Panc1 (cell line): ENCODE measurements at regions not wholly inside any gene's neighbourhood (a gene's known extent, or its start where the extent isn't known, plus 50 kb on each side); places are given as distances from the start of the nearest gene placed in this dataset.

Experiments used
- ATAC-seq: fragments of 200-7000 bp; cut with Tn5 transposase; 2 replicates; pipeline ENCODE4 v1.9.1; 2020; ENCODE audit warnings: mild to moderate bottlenecking, moderate library complexity
- BruUV-seq: library from RNA; stranded (reverse); fragments of 400-500 nt; replicated peaks from 2 replicates; lab custom pipeline; 2021; lab: Mats Ljungman, UMichigan
- CTCF ChIA-PET: fragments of 300-600 bp; sonication (Branson Sonifier 250); formaldehyde crosslinking; loops from one replicate; lab custom pipeline; 2022; ENCODE audit warnings: antibody characterized with exemption; lab: Charles Lee
- POLR2A ChIA-PET: fragments of 300-600 bp; sonication (Branson Sonifier 250); formaldehyde crosslinking; loops from one replicate; lab custom pipeline; 2022; ENCODE audit warnings: antibody characterized with exemption; lab: Charles Lee
- DNase-seq: peaks from one replicate; pipeline ENCODE4 v3.0.0-alpha.2; 2010; ENCODE audit warnings: low read depth, low spot score
- H3K27ac ChIP-seq: 2 replicates; pipeline ENCODE4 v1.5.1; 2011; ENCODE audit warnings: mild to moderate bottlenecking, low read length, inconsistent platforms
- H3K27me3 ChIP-seq: fragments of 200-500 bp; sonication (Bioruptor generic); 2 replicates; pipeline ENCODE4 v1.6.0; 2014; ENCODE audit warnings: low read length, inconsistent platforms; ENCODE audit not compliant: control insufficient read depth, insufficient read depth
- H3K36me3 ChIP-seq: fragments of 200-500 bp; sonication (Bioruptor generic); 2 replicates; pipeline ENCODE4 v1.5.1; 2014; ENCODE audit warnings: inconsistent platforms, mild to moderate bottlenecking, low read length, moderate library complexity; ENCODE audit not compliant: control insufficient read depth, insufficient read depth
- H3K4me1 ChIP-seq: 2 replicates; pipeline ENCODE4 v1.5.1; 2011; ENCODE audit warnings: inconsistent platforms, mild to moderate bottlenecking, low read length, moderate library complexity; ENCODE audit not compliant: control insufficient read depth, insufficient read depth
- H3K4me3 ChIP-seq, 2 experiments: 2 replicates each; pipeline ENCODE4 v1.5.1; 2011 to 2012; ENCODE audit warnings: low read depth in 2 of 2, low read length in 2 of 2, mild to moderate bottlenecking in 2 of 2, inconsistent platforms in 1 of 2, moderate library complexity in 1 of 2
- H3K9me3 ChIP-seq: fragments of 200-500 bp; sonication (Bioruptor generic); 2 replicates; pipeline ENCODE4 v1.5.1; 2014; ENCODE audit warnings: low read depth, mild to moderate bottlenecking, inconsistent platforms, low read length, moderate library complexity; ENCODE audit not compliant: control insufficient read depth, insufficient read depth
- POLR2AphosphoS5 ChIP-seq: IDR thresholded peaks from 2 replicates; pipeline ENCODE4 v1.6.1; 2012; ENCODE audit warnings: mild to moderate bottlenecking, low read depth, low read length, moderate library complexity
- SIN3A ChIP-seq: IDR thresholded peaks from 2 replicates; pipeline ENCODE4 v1.6.1; 2012; ENCODE audit warnings: low read depth, mild to moderate bottlenecking, low read length, moderate library complexity, borderline replicate concordance; ENCODE audit not compliant: insufficient read depth
- TCF7L2 ChIP-seq: IDR thresholded peaks from 2 replicates; pipeline ENCODE4 v1.6.1; 2011; ENCODE audit warnings: mild to moderate bottlenecking, low read depth, low read length, inconsistent platforms
- in situ Hi-C: cut with HindIII; loops from 2 replicates; pipeline ENCODE4 v1.10.0; 2016; ENCODE audit warnings: low sequenced_read_pairs, low pct_unique_long_range_greater_than_20kb
- intact Hi-C: fragments of 100-400 bp; cut with micrococcal nuclease; formaldehyde crosslinking; loops from one replicate; pipeline ENCODE4 v1.10.0; 2022; ENCODE audit not compliant: unreplicated experiment
- TF ChIP-seq, protein P1 (sequence below), 2 experiments: IDR thresholded peaks; 2 replicates each; pipeline ENCODE4 v1.6.1; 2011 to 2012; ENCODE audit warnings: low read depth in 2 of 2, control low read depth in 1 of 2, low read length in 1 of 2, mild to moderate bottlenecking in 1 of 2, moderate library complexity in 1 of 2; ENCODE audit not compliant: insufficient read depth in 1 of 2
- TF ChIP-seq, protein P2 (sequence below): fragments of 450-650 bp; IDR thresholded peaks from 2 replicates; pipeline ENCODE4 v1.5.1; 2017; ENCODE audit warnings: mild to moderate bottlenecking

DNA sequence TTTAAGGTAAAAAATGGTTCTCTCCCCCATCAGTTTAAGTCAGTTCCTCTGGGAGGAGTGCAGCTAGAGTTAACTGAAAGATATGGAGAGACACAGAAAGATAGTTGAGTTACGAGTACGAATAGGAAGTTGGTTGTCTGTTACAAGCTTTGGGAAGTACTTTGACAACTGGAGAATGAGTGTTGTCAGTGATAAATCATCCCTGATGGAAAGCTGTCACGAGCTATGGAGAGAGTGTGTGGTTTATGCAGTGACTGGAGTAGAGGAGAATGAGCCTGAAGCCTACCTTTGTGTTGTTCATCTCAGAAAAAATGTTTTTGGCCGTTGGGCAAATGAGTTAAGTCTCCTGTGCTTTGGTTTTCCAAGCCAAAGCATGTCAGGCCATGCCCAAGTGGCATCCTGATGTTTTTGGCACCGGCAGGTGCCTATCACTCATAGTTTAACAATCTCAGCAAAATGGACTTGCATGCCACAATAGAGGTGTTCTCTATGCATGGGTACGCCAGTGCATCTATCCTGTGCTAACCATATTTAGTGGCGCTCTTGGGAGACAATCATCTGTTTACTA is 350.2 kb downstream of the IRS2 start:
- Histone ChIP-seq H3K27me3 (no peaks in the 10 kb centered on the region), H3K4me3 (no peak overlapping the region), H3K9me3 (no peaks in the 10 kb centered on the region), H3K4me1 (no peaks in the 10 kb centered on the region), H3K36me3 (no peaks in the 10 kb centered on the region), H3K27ac (no peak overlapping the region)
- no TSS peak for BruUV-seq
- DNase-seq = no peak
- ChIA-PET CTCF (no interaction called here), POLR2A (no interaction called here)
- TF ChIP-seq TCF7L2 (no peak), SIN3A (no peak), POLR2AphosphoS5 (no peak)
- TF ChIP-seq, protein P1, sequence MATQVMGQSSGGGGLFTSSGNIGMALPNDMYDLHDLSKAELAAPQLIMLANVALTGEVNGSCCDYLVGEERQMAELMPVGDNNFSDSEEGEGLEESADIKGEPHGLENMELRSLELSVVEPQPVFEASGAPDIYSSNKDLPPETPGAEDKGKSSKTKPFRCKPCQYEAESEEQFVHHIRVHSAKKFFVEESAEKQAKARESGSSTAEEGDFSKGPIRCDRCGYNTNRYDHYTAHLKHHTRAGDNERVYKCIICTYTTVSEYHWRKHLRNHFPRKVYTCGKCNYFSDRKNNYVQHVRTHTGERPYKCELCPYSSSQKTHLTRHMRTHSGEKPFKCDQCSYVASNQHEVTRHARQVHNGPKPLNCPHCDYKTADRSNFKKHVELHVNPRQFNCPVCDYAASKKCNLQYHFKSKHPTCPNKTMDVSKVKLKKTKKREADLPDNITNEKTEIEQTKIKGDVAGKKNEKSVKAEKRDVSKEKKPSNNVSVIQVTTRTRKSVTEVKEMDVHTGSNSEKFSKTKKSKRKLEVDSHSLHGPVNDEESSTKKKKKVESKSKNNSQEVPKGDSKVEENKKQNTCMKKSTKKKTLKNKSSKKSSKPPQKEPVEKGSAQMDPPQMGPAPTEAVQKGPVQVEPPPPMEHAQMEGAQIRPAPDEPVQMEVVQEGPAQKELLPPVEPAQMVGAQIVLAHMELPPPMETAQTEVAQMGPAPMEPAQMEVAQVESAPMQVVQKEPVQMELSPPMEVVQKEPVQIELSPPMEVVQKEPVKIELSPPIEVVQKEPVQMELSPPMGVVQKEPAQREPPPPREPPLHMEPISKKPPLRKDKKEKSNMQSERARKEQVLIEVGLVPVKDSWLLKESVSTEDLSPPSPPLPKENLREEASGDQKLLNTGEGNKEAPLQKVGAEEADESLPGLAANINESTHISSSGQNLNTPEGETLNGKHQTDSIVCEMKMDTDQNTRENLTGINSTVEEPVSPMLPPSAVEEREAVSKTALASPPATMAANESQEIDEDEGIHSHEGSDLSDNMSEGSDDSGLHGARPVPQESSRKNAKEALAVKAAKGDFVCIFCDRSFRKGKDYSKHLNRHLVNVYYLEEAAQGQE (IDR thresholded peaks at IDR 0.05; ENCODE audit: insufficient read depth in 1 of 2, low read depth in 2 of 2, low read length in 1 of 2) = no peak
- TF ChIP-seq, protein P2, sequence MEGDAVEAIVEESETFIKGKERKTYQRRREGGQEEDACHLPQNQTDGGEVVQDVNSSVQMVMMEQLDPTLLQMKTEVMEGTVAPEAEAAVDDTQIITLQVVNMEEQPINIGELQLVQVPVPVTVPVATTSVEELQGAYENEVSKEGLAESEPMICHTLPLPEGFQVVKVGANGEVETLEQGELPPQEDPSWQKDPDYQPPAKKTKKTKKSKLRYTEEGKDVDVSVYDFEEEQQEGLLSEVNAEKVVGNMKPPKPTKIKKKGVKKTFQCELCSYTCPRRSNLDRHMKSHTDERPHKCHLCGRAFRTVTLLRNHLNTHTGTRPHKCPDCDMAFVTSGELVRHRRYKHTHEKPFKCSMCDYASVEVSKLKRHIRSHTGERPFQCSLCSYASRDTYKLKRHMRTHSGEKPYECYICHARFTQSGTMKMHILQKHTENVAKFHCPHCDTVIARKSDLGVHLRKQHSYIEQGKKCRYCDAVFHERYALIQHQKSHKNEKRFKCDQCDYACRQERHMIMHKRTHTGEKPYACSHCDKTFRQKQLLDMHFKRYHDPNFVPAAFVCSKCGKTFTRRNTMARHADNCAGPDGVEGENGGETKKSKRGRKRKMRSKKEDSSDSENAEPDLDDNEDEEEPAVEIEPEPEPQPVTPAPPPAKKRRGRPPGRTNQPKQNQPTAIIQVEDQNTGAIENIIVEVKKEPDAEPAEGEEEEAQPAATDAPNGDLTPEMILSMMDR = no peak
- ATAC-seq = no peak
- intact Hi-C loops = no loop called here
- in situ Hi-C loops = no loop called here

DNA sequence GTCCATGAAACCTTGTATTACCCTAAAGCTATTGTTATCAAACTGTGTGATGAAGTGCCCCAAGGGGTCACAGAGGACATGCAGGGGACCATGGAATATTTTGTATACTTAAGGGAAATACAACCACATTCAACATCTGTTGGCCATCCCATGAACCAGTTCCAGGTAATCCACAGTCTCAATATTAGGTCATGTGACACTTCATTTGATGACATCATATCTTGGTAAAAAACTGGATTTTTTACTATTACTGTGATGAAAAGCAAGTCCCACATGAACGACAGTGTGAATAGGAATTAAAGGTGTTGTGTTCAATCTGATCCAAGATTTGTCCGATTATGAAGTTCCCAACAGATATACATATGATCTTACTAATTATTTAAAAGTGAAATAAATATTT is 355.2 kb downstream of the IRS2 start:
- no TSS peak for BruUV-seq
- no peaks in the 10 kb centered on the region for H3K9me3 ChIP-seq

More for the DNA sequence above, 355.2 kb downstream of the IRS2 start:
- Histone ChIP-seq H3K4me3 (no peak overlapping the region), H3K27me3 (no peaks in the 10 kb centered on the region), H3K36me3 (no peaks in the 10 kb centered on the region), H3K4me1 (no peaks in the 10 kb centered on the region), H3K27ac (no peak overlapping the region)
- ATAC-seq = no peak
- intact Hi-C loops (no loop called here), in situ Hi-C loops (no loop called here)
- POLR2A ChIA-PET = no interaction called here
- CTCF ChIA-PET = no interaction called here
- DNase-seq = no peak
- TF ChIP-seq SIN3A (no peak), TCF7L2 (no peak), POLR2AphosphoS5 (no peak)
- TF ChIP-seq, protein P1 (IDR thresholded peaks at IDR 0.05; ENCODE audit: insufficient read depth in 1 of 2, low read depth in 2 of 2, low read length in 1 of 2) = no peak
- TF ChIP-seq, protein P2 = no peak
